ENCODE measurements at regions not wholly inside any gene's neighbourhood (a gene's known extent, or its start where the extent isn't known, plus 50 kb on each side); places are given as distances from the start of the nearest gene placed in this dataset.

- H3K27ac ChIP-seq (ENCODE audit: low read depth) = no peak overlapping the region
- no peak overlapping the region for H3K4me3 Mint-ChIP-seq
- peaks cover 2% of the 10 kb centered on the region for H3K27me3 Mint-ChIP-seq (ENCODE audit: insufficient read depth, low read depth, poor library complexity)
- no peak for DNase-seq (ENCODE audit: low spot score)
- no peak overlapping the region for H3K4me3 ChIP-seq
- peaks cover 16% of the 10 kb centered on the region for H3K4me1 ChIP-seq (ENCODE audit: insufficient read depth)
- no peak overlapping the region for H3K4me2 ChIP-seq
- TF ChIP-seq ETS1 (IDR thresholded peaks at IDR 0.05) (no peak), CREB1 (CRISPR knock-in tag; IDR thresholded peaks at IDR 0.05; ENCODE audit: low read depth) (no peak), REST (IDR thresholded peaks at IDR 0.05; ENCODE audit: unreplicated experiment) (no peak), CTCF (conservative IDR thresholded peaks at IDR 0.05; ENCODE audit: low read depth in 2 of 2) (no peak), EZH2phosphoT487 (IDR thresholded peaks at IDR 0.05; ENCODE audit: unreplicated experiment) (no peak), POLR2AphosphoS5 (IDR thresholded peaks at IDR 0.05; ENCODE audit: low read depth) (no peak), EZH2 (IDR thresholded peaks at IDR 0.05; ENCODE audit: low read depth, unreplicated experiment) (no peak), STAT1 (IDR thresholded peaks at IDR 0.05; ENCODE audit: unreplicated experiment) (no peak), ZNF462 (CRISPR knock-in tag; IDR thresholded peaks at IDR 0.05) (no peak), ZNF331 (CRISPR knock-in tag; IDR thresholded peaks at IDR 0.05; ENCODE audit: low read depth) (no peak), NANOG (IDR thresholded peaks at IDR 0.05; ENCODE audit: borderline replicate concordance) (no peak), JUNB (IDR thresholded peaks at IDR 0.05; ENCODE audit: unreplicated experiment) (no peak), ZNF114 (CRISPR knock-in tag; IDR thresholded peaks at IDR 0.05) (no peak)
- no peaks in the 10 kb centered on the region for H3K27me3 ChIP-seq (ENCODE audit: insufficient read depth)
- H4K20me1 ChIP-seq (replicated peaks; ENCODE audit: insufficient read depth) = no peaks in the 10 kb centered on the region
- no peaks in the 10 kb centered on the region for H3K36me3 ChIP-seq (ENCODE audit: insufficient read depth)
- H3K4me1 Mint-ChIP-seq = peaks cover 14% of the 10 kb centered on the region; the same call in 2 of the 3 replicates
- ATAC-seq = no peak; the same call in 2 of the 3 replicates
- H3K27ac Mint-ChIP-seq = no peak overlapping the region
- no peaks in the 10 kb centered on the region for H3K79me2 ChIP-seq (replicated peaks; ENCODE audit: insufficient read depth)
- no peaks in the 10 kb centered on the region for H3K9me3 Mint-ChIP-seq
- no peaks in the 10 kb centered on the region for H3F3A ChIP-seq (replicated peaks; ENCODE audit: low read depth)
- H2AFZ ChIP-seq = no peak overlapping the region
- no peaks in the 10 kb centered on the region for H3K36me3 Mint-ChIP-seq (ENCODE audit: low read depth)
- peaks cover 7% of the 10 kb centered on the region; the same call in 1 of the 2 replicates for H3K9me2 ChIP-seq (ENCODE audit: insufficient read depth)
Measured at GRCh38 chr4:122548452-122548851, 72.4 kb downstream of the IL21 start.
